ENCODE measurements at regions not wholly inside any gene's neighbourhood (a gene's known extent, or its start where the extent isn't known, plus 50 kb on each side); places are given as distances from the start of the nearest gene placed in this dataset.

DNA sequence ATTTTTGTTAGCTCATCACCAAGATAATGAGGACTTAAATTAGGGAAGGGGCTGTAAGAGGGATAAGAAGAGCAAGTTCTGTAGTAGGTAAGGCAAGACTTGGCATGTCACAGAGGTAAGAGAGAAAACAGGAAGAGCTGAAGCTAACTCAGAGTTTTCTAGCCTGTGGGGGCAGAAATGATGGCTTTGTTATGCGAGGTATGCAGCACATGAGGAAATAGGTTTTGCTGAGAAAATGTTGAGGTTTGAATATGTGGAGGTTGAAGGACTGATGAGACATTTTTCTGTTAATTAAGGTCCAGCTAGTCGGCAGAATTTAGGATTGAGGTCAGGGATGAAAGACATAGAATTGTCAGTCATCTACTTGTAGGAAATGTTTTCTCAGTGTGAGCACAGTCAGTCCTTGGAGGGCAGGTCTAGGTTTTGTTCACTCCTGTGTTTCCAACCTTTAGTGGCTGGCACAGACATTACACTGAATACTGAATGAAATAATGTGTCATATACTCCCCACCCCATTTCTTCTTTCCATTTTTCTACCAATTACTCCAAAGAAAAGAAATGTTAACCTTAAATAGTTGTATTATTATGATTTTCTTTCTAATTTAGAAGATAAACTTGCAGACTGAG is 154.0 kb upstream of the AADAT start (continued):
- TF ChIP-seq, protein P1, sequence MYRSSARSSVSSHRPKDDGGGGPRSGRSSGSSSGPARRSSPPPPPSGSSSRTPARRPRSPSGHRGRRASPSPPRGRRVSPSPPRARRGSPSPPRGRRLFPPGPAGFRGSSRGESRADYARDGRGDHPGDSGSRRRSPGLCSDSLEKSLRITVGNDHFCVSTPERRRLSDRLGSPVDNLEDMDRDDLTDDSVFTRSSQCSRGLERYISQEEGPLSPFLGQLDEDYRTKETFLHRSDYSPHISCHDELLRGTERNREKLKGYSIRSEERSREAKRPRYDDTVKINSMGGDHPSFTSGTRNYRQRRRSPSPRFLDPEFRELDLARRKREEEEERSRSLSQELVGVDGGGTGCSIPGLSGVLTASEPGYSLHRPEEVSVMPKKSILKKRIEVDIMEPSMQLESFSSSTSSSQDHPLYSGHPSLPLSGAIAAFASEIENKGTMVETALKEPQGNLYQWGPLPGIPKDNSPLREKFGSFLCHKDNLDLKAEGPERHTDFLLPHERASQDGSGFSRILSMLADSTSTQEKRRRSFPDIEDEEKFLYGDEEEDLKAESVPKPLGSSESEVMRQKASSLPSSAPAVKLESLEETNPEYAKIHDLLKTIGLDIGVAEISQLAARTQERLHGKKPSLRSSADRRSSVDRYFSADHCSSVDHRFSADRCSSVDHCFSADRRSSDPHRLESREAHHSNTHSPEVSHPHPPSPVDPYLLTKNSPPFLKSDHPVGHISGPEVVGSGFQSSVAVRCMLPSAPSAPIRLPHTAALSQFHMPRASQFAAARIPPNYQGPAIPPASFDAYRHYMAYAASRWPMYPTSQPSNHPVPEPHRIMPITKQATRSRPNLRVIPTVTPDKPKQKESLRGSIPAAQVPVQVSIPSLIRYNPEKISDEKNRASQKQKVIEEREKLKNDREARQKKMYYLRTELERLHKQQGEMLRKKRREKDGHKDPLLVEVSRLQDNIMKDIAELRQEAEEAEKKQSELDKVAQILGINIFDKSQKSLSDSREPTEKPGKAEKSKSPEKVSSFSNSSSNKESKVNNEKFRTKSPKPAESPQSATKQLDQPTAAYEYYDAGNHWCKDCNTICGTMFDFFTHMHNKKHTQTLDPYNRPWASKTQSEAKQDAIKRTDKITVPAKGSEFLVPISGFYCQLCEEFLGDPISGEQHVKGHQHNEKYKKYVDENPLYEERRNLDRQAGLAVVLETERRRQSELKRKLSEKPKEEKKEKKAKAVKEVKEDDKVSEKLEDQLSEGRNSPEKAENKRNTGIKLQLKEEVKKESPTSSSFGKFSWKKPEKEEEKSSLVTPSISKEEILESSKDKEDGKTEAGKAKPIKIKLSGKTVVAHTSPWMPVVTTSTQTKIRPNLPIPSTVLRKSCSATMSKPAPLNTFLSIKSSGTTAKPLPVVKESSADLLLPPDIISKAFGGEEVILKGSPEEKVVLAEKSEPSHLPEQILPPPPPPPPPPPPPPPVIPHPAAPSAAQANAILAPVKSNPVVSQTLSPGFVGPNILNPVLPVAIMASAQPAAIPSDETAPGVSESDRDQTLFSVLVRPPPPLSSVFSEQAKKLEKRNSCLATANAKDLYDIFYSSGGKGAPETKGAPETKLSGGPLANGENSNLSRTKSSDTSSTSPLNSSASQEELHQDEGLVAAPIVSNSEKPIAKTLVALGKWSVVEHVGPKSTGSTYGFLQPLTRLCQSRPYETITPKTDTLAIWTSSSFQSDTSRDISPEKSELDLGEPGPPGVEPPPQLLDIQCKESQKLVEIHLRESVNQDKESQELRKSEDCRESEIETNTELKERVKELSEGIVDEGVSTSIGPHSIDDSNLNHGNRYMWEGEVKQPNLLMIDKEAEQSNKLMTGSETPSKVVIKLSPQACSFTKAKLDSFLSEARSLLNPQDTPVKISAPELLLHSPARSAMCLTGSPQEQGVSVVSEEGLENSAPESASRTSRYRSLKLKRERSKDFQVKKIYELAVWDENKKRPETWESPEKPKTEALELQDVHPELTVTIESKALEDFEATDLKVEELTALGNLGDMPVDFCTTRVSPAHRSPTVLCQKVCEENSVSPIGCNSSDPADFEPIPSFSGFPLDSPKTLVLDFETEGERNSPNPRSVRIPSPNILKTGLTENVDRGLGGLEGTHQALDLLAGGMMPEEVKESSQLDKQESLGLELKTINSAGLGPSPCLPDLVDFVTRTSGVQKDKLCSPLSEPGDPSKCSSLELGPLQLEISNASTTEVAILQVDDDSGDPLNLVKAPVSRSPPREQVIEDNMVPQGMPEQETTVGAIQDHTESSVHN (IDR thresholded peaks at IDR 0.05; ENCODE audit: borderline replicate concordance in 1 of 2, low read depth in 1 of 2), result no peak
- TF ChIP-seq RCOR1 (IDR thresholded peaks at IDR 0.05; ENCODE audit: borderline replicate concordance in 1 of 2, low read depth in 2 of 2, low read length in 2 of 2), result no peak
- no peak for TF ChIP-seq MYBL2 (IDR thresholded peaks at IDR 0.05; ENCODE audit: low read depth)
- no peak for TF ChIP-seq MYBL2 (CRISPR knock-in tag; IDR thresholded peaks at IDR 0.05; ENCODE audit: borderline replicate concordance)
- TF ChIP-seq SOX6 (IDR thresholded peaks at IDR 0.05), result no peak

All from K562 (cell line).